Uterus (tissue), 3 donors: ENCODE measurements at regions not wholly inside any gene's neighbourhood (a gene's known extent, or its start where the extent isn't known, plus 50 kb on each side); places are given as distances from the start of the nearest gene placed in this dataset. TPM values are rescaled to one million over a fixed set of nuclear protein-coding genes. Genes with fewer than 3 reads are reported as not detected.

Source experiments
- DNase-seq, 2 donors: peaks; one replicate each; pipeline ENCODE4 v3.0.0-alpha.2; 2019 to 2020
- H3K27ac ChIP-seq, 2 donors: fragments of 200-600 bp; sonication (generic); 1 replicate in 1 of 2; 2 replicates in 1 of 2; pipeline ENCODE4 v1.5.1; 2016 to 2018
- H3K27me3 ChIP-seq, 2 donors: fragments of 200-600 bp; sonication (generic); one replicate each; pipeline ENCODE4 v1.5.1; 2018 to 2019; ENCODE audit warnings: control low read depth in 1 of 2
- H3K36me3 ChIP-seq, 2 donors: fragments of 200-600 bp; sonication (generic); one replicate each; pipeline ENCODE4 v1.5.1; 2019; ENCODE audit warnings: control low read depth in 1 of 2
- H3K4me1 ChIP-seq, 2 donors: fragments of 200-600 bp; sonication (generic); one replicate each; pipeline ENCODE4 v1.5.1; 2018 to 2019; ENCODE audit warnings: control low read depth in 1 of 2
- H3K4me3 ChIP-seq, 2 donors: fragments of 200-600 bp; sonication (generic); 1 replicate in 1 of 2; 2 replicates in 1 of 2; pipeline ENCODE4 v1.5.1; 2018 to 2019; ENCODE audit warnings: mild to moderate bottlenecking in 1 of 2
- H3K9me3 ChIP-seq, 2 donors: fragments of 200-600 bp; sonication (generic); one replicate each; pipeline ENCODE4 v1.5.1; 2019; ENCODE audit warnings: control low read depth in 1 of 2
- POLR2A ChIP-seq, 2 donors: fragments of 450-650 bp; IDR thresholded peaks; one replicate each; pipeline ENCODE4 v1.6.1; 2016; ENCODE audit warnings: antibody characterized with exemption in 2 of 2, mild to moderate bottlenecking in 1 of 2, moderate library complexity in 1 of 2
- intact Hi-C: fragments of 100-400 bp; cut with DNase I; formaldehyde crosslinking; loops from one replicate; pipeline ENCODE4 v1.15.1; 2023; ENCODE audit warnings: low total_unique reads
- small RNA-seq: library from RNA; depleted of rRNA; stranded (forward); fragments of <200 nt; gene quantifications from one replicate; pipeline ENCODE3, GENCODE V24; 2016
- TF ChIP-seq, protein P1 (sequence below), 4 experiments: fragments of 200-600 bp in 2 of 4; fragments of 450-650 bp in 2 of 4; sonication (generic) in 2 of 4; IDR thresholded peaks; one replicate each; pipeline ENCODE4 v1.5.1; 2016 to 2019; ENCODE audit warnings: antibody characterized with exemption in 4 of 4, mild to moderate bottlenecking in 2 of 4, moderate library complexity in 1 of 4
- donor health status: DM: yes; HTN: yes; CAD: no.

DNA sequence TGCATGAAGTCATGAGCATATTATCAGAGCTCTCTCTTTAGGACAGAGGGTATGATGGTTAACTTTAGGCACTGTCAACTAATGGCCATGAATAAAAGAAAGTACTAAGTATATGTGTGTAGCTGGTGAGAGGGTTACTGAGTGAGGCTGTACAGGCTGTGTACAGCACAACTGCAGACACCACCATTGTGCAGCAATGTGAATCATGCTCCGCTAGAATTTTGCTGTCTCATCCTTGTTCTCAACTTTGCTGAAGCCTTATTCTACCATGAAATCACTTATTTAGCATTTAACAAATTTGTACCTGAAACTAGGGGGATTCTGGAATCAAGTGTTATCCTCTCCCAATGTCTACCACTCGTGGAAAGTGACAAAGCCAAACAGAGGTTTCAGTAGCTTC lies 414.9 kb downstream of the PLCL1 start:
- Histone ChIP-seq H3K27ac (no peak overlapping the region), H3K4me1 (no peaks in the 10 kb centered on the region), H3K36me3 (no peaks in the 10 kb centered on the region), H3K9me3 (no peaks in the 10 kb centered on the region), H3K27me3 (no peaks in the 10 kb centered on the region), H3K4me3 (no peak overlapping the region)
- TF ChIP-seq POLR2A (IDR thresholded peaks at IDR 0.05), result no peak
- TF ChIP-seq, protein P1, sequence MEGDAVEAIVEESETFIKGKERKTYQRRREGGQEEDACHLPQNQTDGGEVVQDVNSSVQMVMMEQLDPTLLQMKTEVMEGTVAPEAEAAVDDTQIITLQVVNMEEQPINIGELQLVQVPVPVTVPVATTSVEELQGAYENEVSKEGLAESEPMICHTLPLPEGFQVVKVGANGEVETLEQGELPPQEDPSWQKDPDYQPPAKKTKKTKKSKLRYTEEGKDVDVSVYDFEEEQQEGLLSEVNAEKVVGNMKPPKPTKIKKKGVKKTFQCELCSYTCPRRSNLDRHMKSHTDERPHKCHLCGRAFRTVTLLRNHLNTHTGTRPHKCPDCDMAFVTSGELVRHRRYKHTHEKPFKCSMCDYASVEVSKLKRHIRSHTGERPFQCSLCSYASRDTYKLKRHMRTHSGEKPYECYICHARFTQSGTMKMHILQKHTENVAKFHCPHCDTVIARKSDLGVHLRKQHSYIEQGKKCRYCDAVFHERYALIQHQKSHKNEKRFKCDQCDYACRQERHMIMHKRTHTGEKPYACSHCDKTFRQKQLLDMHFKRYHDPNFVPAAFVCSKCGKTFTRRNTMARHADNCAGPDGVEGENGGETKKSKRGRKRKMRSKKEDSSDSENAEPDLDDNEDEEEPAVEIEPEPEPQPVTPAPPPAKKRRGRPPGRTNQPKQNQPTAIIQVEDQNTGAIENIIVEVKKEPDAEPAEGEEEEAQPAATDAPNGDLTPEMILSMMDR (IDR thresholded peaks at IDR 0.05), result no peak
- DNase-seq, result no peak
- intact Hi-C loops, result no loop called here

DNA sequence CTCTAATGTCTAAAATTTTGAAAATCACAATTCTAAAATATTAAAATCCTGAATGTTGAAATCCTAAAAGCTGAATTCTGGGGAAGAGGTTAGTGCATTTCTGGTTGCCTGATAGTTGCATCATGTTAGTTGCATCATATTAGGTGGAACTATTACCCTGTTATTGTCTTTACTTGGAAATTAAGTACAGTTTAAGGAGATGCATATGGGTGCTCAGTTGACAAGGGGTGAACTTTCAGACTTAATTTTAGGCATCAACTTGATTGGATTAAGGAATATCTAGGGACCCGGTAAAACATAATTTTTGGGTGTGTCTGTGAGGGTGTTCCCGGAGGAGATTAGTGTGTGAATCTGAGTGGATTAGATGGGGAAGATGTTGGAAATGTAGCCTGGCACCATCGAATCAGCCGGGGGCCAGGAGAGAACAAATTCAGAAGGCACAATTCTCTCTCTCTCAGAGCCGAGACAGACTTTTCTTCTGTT lies 409.8 kb downstream of the PLCL1 start:
- H3K36me3 ChIP-seq, result no peaks in the 10 kb centered on the region
- H3K4me3 ChIP-seq, result no peak overlapping the region
- no peaks in the 10 kb centered on the region for H3K27me3 ChIP-seq
- intact Hi-C loops, result no loop called here
- TF ChIP-seq, protein P1 (IDR thresholded peaks at IDR 0.05), result no peak
- TF ChIP-seq POLR2A (IDR thresholded peaks at IDR 0.05), result no peak
- no peak for DNase-seq
- H3K9me3 ChIP-seq, result no peaks in the 10 kb centered on the region
- H3K4me1 ChIP-seq, result no peaks in the 10 kb centered on the region
- no peak overlapping the region for H3K27ac ChIP-seq

DNA sequence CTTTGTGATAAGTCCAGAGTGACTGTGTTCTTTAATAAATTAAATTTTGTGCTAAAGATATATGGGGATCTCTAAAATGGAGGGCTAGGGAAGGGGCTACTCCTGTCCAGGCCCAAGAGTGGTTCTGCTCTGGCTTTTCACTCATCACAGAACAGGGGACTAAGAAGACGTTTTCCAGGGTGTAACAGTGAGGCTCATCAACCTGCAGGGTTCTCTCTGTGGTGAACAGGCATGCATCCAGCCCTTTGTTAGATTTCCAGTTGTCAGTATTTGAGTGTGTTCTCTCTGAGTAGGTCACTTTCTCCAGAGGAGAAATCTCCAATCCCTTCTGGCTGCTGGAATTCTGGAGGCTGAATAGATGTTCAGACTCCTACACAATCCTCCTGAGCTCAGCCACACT lies 408.9 kb downstream of the PLCL1 start:
- H3K4me3 ChIP-seq, result no peak overlapping the region
- no peak overlapping the region for H3K27ac ChIP-seq
- H3K4me1 ChIP-seq, result no peaks in the 10 kb centered on the region
- no peaks in the 10 kb centered on the region for H3K36me3 ChIP-seq
- DNase-seq, result no peak
- H3K9me3 ChIP-seq, result no peaks in the 10 kb centered on the region
- TF ChIP-seq, protein P1 (IDR thresholded peaks at IDR 0.05), result no peak
- TF ChIP-seq POLR2A (IDR thresholded peaks at IDR 0.05), result no peak
- intact Hi-C loops, result no loop called here
- no peaks in the 10 kb centered on the region for H3K27me3 ChIP-seq

DNA sequence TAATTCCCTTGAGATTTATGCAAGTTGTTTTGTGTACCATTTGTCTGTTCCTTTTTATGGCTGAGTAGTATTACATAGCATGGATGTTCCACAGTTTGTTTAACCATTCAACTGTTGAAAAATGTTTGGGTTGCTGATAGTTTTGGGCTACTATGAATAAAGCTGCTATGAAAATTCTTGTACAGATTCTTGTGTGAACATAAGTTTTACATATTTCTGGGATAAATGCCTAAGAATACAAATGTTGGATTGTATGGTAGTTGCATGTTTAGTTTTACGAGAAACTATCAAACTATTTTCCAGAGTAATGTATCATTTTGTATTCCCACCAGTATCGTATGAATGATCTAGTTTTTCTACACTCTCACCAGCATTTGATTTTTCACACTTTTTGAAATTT lies 407.3 kb downstream of the PLCL1 start:
- Histone ChIP-seq H3K36me3 (no peaks in the 10 kb centered on the region), H3K4me1 (no peaks in the 10 kb centered on the region), H3K27me3 (no peaks in the 10 kb centered on the region), H3K27ac (no peak overlapping the region), H3K9me3 (no peaks in the 10 kb centered on the region), H3K4me3 (no peak overlapping the region)
- intact Hi-C loops, result no loop called here
- TF ChIP-seq POLR2A (IDR thresholded peaks at IDR 0.05), result no peak
- TF ChIP-seq, protein P1 (IDR thresholded peaks at IDR 0.05), result no peak
- no peak for DNase-seq

DNA sequence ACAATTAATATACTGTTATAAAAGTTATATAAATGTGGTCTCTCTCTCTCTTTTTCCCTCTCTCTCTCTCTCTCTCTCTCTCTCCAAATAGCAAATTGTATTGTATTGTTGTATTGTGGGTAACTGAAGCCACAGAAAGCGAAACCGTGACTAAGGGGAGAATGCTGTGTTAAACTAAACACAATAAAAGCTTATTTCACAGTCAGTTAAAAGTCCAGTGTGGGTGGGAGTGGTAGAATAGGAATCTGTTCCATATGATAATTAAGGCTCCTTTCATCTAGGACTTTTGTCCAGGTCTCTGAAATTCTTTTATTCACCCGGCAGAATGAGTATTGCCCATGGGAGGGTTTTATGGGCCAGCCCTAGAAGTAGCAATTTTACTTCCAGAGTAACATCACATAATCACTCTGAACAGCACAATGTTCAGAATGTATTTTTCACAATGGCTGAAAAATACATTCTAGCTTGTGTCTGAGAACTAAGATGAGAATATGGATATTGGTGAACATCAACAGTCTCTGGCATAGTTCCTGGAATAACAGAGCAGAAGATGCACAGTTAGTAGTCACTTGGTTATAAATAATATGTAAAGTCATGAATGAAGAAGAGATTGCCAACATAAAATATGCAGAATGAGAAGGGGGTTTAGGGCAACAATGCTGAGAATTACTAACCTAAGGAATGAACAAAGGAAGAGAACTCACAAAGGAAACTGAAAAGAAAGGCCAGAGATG lies 399.1 kb downstream of the PLCL1 start:
- TF ChIP-seq POLR2A (IDR thresholded peaks at IDR 0.05), result no peak
- TF ChIP-seq, protein P1 (IDR thresholded peaks at IDR 0.05), result no peak
- intact Hi-C loops, result no loop called here
- no peak for DNase-seq
- no peaks in the 10 kb centered on the region for H3K9me3 ChIP-seq
- H3K36me3 ChIP-seq, result no peaks in the 10 kb centered on the region
- no peaks in the 10 kb centered on the region for H3K27me3 ChIP-seq
- H3K4me1 ChIP-seq, result no peaks in the 10 kb centered on the region
- no peak overlapping the region for H3K4me3 ChIP-seq
- H3K27ac ChIP-seq, result no peak overlapping the region

Small RNAs in the stretch of these regions (small RNA-seq; reads per million reads assigned to genes)
- gene RNU7-147P, result not detected
